ENCODE measurements at regions not wholly inside any gene's neighbourhood (a gene's known extent, or its start where the extent isn't known, plus 50 kb on each side); places are given as distances from the start of the nearest gene placed in this dataset.
A peak's percentile ranks its signal among the peaks of the same experiment; 100 is the strongest.

DNA sequence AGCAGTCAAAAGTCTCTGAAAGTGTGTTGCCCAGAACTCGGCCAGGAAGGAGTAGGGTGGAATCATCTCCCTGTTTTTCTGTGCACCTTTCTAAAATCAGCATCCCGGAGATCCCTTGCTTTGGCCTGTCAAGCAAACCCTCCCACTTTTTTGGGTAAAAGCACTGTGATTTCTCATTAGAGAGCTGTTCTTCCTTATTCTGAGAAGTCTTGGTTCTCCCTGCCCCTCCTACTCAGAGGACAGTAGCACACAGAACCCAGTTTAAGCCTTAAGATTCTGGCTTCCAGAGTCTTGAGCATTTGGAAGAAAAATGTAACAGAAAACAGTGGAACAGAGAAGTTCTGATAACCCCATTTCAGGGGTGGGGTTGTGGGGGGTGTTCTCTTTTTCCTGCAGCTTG lies 52.6 kb upstream of the KATNAL1 start:
- no peak for DNase-seq

GRCh38 chr13:30360586-30360985 lies 53.2 kb upstream of the KATNAL1 start:
- DNase-seq: no peak

- no peak for DNase-seq
These were observed 54.8 kb upstream of the KATNAL1 start for GRCh38 chr13:30362005-30362788.

DNA sequence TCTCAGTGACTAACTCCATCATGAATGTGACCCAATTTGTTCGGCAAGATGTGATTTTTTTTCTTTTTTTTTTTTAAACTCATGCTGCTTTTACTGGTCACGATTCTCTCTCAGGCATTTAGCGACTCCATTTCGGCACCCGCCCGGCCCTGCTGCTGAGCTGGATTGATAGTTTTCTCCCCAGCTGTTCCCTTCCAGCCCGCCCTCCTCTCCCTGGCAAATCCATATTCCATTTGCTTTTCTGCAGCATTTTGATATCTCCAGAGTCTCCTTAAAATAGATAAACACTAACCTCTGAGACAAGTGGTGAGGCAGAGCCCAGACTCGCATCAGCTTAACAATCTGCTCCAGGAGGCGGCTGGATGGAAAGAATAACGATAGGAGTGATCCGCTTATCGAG lies 55.5 kb upstream of the KATNAL1 start:
- no peak for DNase-seq

DNA sequence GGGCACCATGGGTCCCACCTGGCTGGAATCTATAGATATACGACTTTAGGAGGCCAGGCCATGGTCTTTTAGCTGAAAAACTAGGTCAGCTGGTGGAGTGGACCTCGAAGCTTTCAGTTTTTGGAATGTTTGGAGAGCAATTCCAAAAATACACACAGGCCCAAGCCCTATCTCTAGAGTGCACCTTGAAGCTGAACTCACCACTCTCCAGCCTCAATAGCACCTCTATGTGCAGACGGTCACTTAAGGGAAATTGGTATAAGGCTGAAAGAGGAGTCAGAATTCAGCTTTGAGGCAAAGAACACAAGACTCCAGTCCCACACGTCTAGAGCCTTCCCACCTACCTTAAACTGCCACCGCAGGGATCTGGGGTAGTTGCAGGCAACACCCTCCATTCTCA lies 56.4 kb upstream of the KATNAL1 start:
- no peak for DNase-seq

DNA sequence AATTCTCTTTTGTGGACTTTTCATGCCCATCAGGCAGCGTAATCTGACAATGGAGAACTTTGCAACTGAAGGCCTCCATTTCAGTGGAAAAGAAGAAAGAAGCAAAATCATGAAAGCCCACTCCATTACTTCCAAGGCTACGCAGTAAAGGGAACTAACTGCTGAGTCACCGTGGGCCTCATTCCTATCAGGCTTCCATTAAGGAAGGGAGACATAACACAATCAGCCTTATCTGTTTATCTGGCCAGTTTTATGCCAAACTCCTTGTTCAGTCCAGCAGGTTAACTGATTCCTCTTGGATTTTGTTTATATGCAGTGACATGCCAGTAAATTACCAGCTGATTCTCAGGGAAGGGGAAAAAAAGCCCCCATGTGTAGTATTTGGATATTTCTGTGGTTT lies 56.8 kb upstream of the KATNAL1 start:
- no peak for DNase-seq

DNA sequence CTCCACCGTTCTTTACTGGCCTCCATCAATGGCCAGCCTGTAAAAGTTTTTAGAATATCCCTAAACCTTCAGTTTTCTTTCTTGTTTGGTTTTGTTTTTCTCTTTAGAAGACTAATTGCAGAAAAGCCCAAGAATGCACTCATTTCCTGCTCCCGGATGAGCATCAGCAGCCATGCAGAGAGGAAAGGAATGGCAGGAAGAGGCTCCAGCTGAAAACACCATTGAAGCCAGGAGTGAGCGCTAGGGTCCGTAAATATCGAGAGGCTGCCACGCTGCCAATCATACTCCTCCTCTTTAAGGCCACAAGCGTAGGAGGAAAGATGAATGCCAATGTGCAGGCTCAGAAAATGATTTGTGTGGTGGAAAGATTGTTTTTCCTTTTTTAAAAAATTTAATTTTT lies 57.4 kb upstream of the UBE2L5 start:
- no peak for DNase-seq

DNA sequence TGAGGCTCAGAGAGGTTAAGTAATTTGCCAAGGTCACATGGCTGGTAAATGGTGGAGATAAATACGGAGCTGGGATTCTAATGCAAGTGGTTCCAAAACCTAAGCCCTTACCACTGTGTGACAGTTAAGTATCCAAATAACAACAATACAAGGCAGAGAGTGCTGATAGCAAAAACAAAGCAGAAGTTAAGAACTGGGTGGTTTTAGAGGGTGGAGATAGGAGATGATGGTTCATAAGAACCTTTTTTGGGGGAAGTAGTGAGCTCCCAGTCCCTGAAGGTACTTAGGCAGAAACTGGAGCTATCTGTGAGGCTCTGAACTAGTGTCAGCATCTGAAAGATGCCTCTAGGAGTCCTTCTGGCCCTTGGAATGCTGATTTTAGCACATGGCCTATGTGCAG lies 56.2 kb upstream of the UBE2L5 start:
- no peak for DNase-seq

DNA sequence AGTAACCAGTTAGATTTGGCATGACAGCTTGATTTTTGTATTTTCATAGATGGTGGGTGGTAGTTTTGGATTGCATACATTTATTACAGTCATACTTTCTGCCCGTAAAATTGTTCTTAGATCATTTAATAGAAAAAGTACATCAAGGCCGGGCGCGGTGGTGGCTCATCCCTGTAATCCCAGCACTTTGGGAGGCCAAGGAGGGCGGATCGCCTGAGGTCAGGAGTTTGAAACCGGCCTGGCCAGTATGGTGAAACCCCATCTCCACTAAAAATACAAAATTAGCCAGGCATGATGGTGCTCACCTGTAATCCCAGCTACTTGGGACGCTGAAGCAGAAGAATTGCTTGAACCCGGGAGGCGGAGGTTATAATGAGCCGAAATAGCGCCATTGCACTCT lies 55.0 kb upstream of the UBE2L5 start:
- no peak for DNase-seq

DNA sequence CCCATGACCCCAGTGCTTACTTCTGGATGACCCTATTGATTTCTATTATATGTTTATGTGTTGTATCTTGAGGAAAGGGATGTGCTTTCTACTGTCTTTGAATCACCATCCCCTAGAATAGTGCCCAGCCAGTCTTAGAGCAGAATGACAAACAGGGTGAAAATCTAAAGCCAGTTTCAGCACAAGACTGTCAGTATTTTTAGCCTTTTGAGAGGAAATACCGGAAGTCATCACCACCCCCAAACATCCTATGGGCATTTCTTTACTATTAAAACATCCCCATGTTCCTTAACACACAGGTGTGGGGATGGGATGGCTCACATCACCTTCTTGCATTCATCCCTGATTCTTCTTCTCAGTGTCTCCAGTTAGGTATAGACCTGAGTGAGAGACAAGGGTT lies 52.1 kb upstream of the UBE2L5 start:
- DNase-seq: no peak

- DNase-seq: no peak
These were observed 51.3 kb upstream of the UBE2L5 start for GRCh38 chr13:30370916-30371521.

GRCh38 chr13:30371649-30372265 lies 50.5 kb upstream of the UBE2L5 start:
- DNase-seq: peak; percentile 47 to 49

Measured in stimulated activated CD4-positive, alpha-beta T cell treated with anti-CD3 and anti-CD28 coated beads, Interleukin-2, amount 100 ng/mL, for 24 hours (primary cell).